IMR-90 (cell line): ENCODE measurements at regions not wholly inside any gene's neighbourhood (a gene's known extent, or its start where the extent isn't known, plus 50 kb on each side); places are given as distances from the start of the nearest gene placed in this dataset.

Experiments
- ATAC-seq: fragments of 200-7000 bp; cut with Tn5 transposase; 2 replicates; pipeline ENCODE4 v1.9.1; 2020; ENCODE audit warnings: low read depth, mild to moderate bottlenecking, moderate library complexity
- BruUV-seq: library from RNA; stranded (reverse); fragments of 400-500 nt; replicated peaks from 2 replicates; lab custom pipeline; 2021; lab: Mats Ljungman, UMichigan
- CTCF ChIA-PET: fragments of 300-600 bp; formaldehyde crosslinking; extraction: SDS; loops from one replicate; lab custom pipeline; 2021; ENCODE audit warnings: antibody characterized with exemption; lab: Yijun Ruan, JAX
- POLR2A ChIA-PET: fragments of 300-600 bp; sonication (Branson Sonifier 250); formaldehyde crosslinking; loops from one replicate; lab custom pipeline; 2022; ENCODE audit warnings: antibody characterized with exemption; ENCODE audit not compliant: unreplicated experiment; lab: Charles Lee
- DNase-seq: peaks from one replicate; pipeline ENCODE4 v3.0.0; 2013
- H2AFZ ChIP-seq: replicated peaks from 2 replicates; pipeline ENCODE3; 2013; ENCODE audit warnings: low read length, mild to moderate bottlenecking; ENCODE audit not compliant: poor library complexity
- H2AK5ac ChIP-seq: 2 replicates; pipeline ENCODE4 v1.6.1; 2013; ENCODE audit warnings: low read depth, low read length, inconsistent platforms
- H2AK9ac ChIP-seq: replicated peaks from 2 replicates; pipeline ENCODE3; 2013; ENCODE audit warnings: mild to moderate bottlenecking, low read depth, low read length, moderate library complexity; ENCODE audit not compliant: poor library complexity
- H2BK120ac ChIP-seq: 2 replicates; pipeline ENCODE4 v1.6.1; 2013; ENCODE audit warnings: low read depth, low read length, inconsistent platforms
- H2BK15ac ChIP-seq: 3 replicates; pipeline ENCODE4 v1.6.1; 2013; ENCODE audit warnings: low read depth, low read length, inconsistent platforms
- H2BK20ac ChIP-seq: 2 replicates; pipeline ENCODE4 v1.6.1; 2013; ENCODE audit warnings: low read depth, mild to moderate bottlenecking, inconsistent platforms, low read length, moderate library complexity
- H2BK5ac ChIP-seq: 2 replicates; pipeline ENCODE4 v1.6.1; 2013; ENCODE audit warnings: mild to moderate bottlenecking, low read depth, low read length, inconsistent platforms; ENCODE audit not compliant: poor library complexity, severe bottlenecking
- H3K14ac ChIP-seq: replicated peaks from 2 replicates; pipeline ENCODE4 v1.6.1; 2013; ENCODE audit warnings: low read depth, low read length, inconsistent platforms
- H3K18ac ChIP-seq: 2 replicates; pipeline ENCODE4 v1.6.1; 2013; ENCODE audit warnings: low read depth, low read length, control low read depth
- H3K23ac ChIP-seq: 2 replicates; pipeline ENCODE4 v1.6.1; 2013; ENCODE audit warnings: low read depth, low read length, inconsistent platforms
- H3K27ac ChIP-seq: 2 replicates; pipeline ENCODE4 v1.5.1; 2013; ENCODE audit warnings: mild to moderate bottlenecking, control low read depth, low read length; ENCODE audit not compliant: insufficient read depth
- H3K27me3 ChIP-seq: 2 replicates; pipeline ENCODE4 v1.6.1; 2013; ENCODE audit warnings: low read length; ENCODE audit not compliant: control insufficient read depth, insufficient read depth
- H3K36me3 ChIP-seq: 2 replicates; pipeline ENCODE4 v1.6.1; 2013; ENCODE audit warnings: low read length, mixed read lengths; ENCODE audit not compliant: control insufficient read depth, insufficient read depth
- H3K4ac ChIP-seq: 2 replicates; pipeline ENCODE4 v1.6.1; 2013; ENCODE audit warnings: low read depth, low read length, inconsistent platforms
- H3K4me1 ChIP-seq: 2 replicates; pipeline ENCODE4 v1.6.1; 2013; ENCODE audit warnings: low read length, mixed read lengths; ENCODE audit not compliant: control insufficient read depth, insufficient read depth
- H3K4me2 ChIP-seq: 2 replicates; pipeline ENCODE4 v1.6.1; 2013; ENCODE audit warnings: low read depth, mild to moderate bottlenecking, control low read depth, low read length, moderate library complexity
- H3K4me3 ChIP-seq: 2 replicates; pipeline ENCODE4 v1.5.1; 2013; ENCODE audit warnings: low read depth, mild to moderate bottlenecking, control low read depth, low read length, moderate library complexity; ENCODE audit not compliant: insufficient read depth
- H3K56ac ChIP-seq: 2 replicates; pipeline ENCODE4 v1.6.1; 2013; ENCODE audit warnings: low read length, inconsistent platforms; ENCODE audit not compliant: insufficient read depth; ENCODE audit errors: extremely low read depth
- H3K79me1 ChIP-seq, 2 experiments: 2 replicates each; pipeline ENCODE4 v1.6.1; 2013; ENCODE audit warnings: low read length in 2 of 2, inconsistent platforms in 1 of 2, low read depth in 1 of 2
- H3K9ac ChIP-seq: 2 replicates; pipeline ENCODE4 v1.6.1; 2013; ENCODE audit warnings: low read depth, low read length, control low read depth
- H3K9me1 ChIP-seq: 2 replicates; pipeline ENCODE4 v1.6.1; 2013; ENCODE audit warnings: low read length, inconsistent platforms; ENCODE audit not compliant: insufficient read depth
- H3K9me3 ChIP-seq: 2 replicates; pipeline ENCODE4 v1.6.1; 2013; ENCODE audit warnings: low read length; ENCODE audit not compliant: control insufficient read depth, insufficient read depth
- H4K20me1 ChIP-seq: 2 replicates; pipeline ENCODE4 v1.6.1; 2013; ENCODE audit warnings: low read length, inconsistent platforms; ENCODE audit not compliant: insufficient read depth
- H4K5ac ChIP-seq: 2 replicates; pipeline ENCODE4 v1.6.1; 2013; ENCODE audit warnings: mild to moderate bottlenecking, low read depth, low read length, control low read depth
- H4K8ac ChIP-seq, 2 experiments: 2 replicates each; pipeline ENCODE4 v1.6.1; 2013; ENCODE audit warnings: low read depth in 2 of 2, low read length in 2 of 2, control low read depth in 1 of 2, inconsistent platforms in 1 of 2
- H4K91ac ChIP-seq: 2 replicates; pipeline ENCODE4 v1.6.1; 2013; ENCODE audit warnings: low read depth, low read length, inconsistent platforms; ENCODE audit not compliant: insufficient read depth
- BHLHE40 ChIP-seq: fragments of 150-350 bp; IDR thresholded peaks from 2 replicates; pipeline ENCODE4 v1.6.1; 2016; ENCODE audit warnings: mild to moderate bottlenecking, low read depth, low read length
- CTCF ChIP-seq: conservative IDR thresholded peaks from 2 replicates; pipeline ENCODE4 v1.5.1; 2012; ENCODE audit warnings: mild to moderate bottlenecking, low read depth, low read length, improper control_type of control experiment
- ELK1 ChIP-seq: fragments of 150-350 bp; IDR thresholded peaks from 2 replicates; pipeline ENCODE4 v1.6.1; 2016; ENCODE audit warnings: low read depth, mild to moderate bottlenecking, low read length, moderate library complexity, borderline replicate concordance
- FOS ChIP-seq: fragments of 150-350 bp; IDR thresholded peaks from 2 replicates; pipeline ENCODE4 v1.6.1; 2016; ENCODE audit warnings: low read depth, low read length
- MAFK ChIP-seq: IDR thresholded peaks from 2 replicates; pipeline ENCODE4 v1.6.1; 2012; ENCODE audit warnings: low read depth, low read length, improper control_type of control experiment
- MAZ ChIP-seq: IDR thresholded peaks from 2 replicates; pipeline ENCODE4 v1.6.1; 2012; ENCODE audit warnings: low read depth, mild to moderate bottlenecking, low read length, improper control_type of control experiment, moderate library complexity, borderline replicate concordance
- MXI1 ChIP-seq: IDR thresholded peaks from 2 replicates; pipeline ENCODE4 v1.6.1; 2012; ENCODE audit warnings: low read depth, mild to moderate bottlenecking, low read length, moderate library complexity, borderline replicate concordance
- NFE2L2 ChIP-seq: fragments of 150-350 bp; IDR thresholded peaks from 2 replicates; pipeline ENCODE4 v1.6.1; 2016; ENCODE audit warnings: low read depth, mild to moderate bottlenecking, low read length
- POLR2A ChIP-seq: IDR thresholded peaks from 2 replicates; pipeline ENCODE4 v1.6.1; 2012; ENCODE audit warnings: mild to moderate bottlenecking, low read depth, low read length
- RCOR1 ChIP-seq: IDR thresholded peaks from 2 replicates; pipeline ENCODE4 v1.6.1; 2012; ENCODE audit warnings: mild to moderate bottlenecking, low read length, improper control_type of control experiment; ENCODE audit not compliant: insufficient replicate concordance
- RFX5 ChIP-seq: IDR thresholded peaks from 2 replicates; pipeline ENCODE4 v1.8.0; 2012; ENCODE audit warnings: low read depth, mild to moderate bottlenecking, low read length, moderate library complexity
- SMC3 ChIP-seq: fragments of 150-350 bp; IDR thresholded peaks from 2 replicates; pipeline ENCODE4 v1.6.1; 2016; ENCODE audit warnings: low read depth, mild to moderate bottlenecking, antibody characterized with exemption, low read length, moderate library complexity
- USF2 ChIP-seq: fragments of 150-350 bp; IDR thresholded peaks from 2 replicates; pipeline ENCODE4 v1.6.1; 2017; ENCODE audit warnings: mild to moderate bottlenecking, antibody characterized with exemption, low read length, low read depth
- WGBS, 2 experiments: methylation state at CpG; one replicate each; pipeline versions ENCODE4 v1.1.5 to v1.1.7; 2013; ENCODE audit warnings: missing lambda C conversion rate in 2 of 2; ENCODE audit not compliant: insufficient read length in 1 of 2; ENCODE audit errors: extremely low coverage in 2 of 2; 5-methylcytosine and 5-hydroxymethylcytosine counted together
- dilution Hi-C: fragments of 300-500 bp; cut with HindIII; formaldehyde crosslinking; loops from one replicate; pipeline ENCODE4 v1.14.3; 2018; ENCODE audit warnings: low sequenced_read_pairs; ENCODE audit not compliant: unreplicated experiment
- in situ Hi-C: fragments of 300-500 bp; cut with MboI; formaldehyde crosslinking; loops from 3 replicates; pipeline ENCODE4 v1.14.3; 2019; ENCODE audit warnings: low sequenced_read_pairs, inconsistent platforms, mixed read lengths
- intact Hi-C: fragments of 100-400 bp; cut with micrococcal nuclease; formaldehyde crosslinking; loops from 2 replicates; pipeline ENCODE4 v1.10.0; 2022

GRCh38 chr2:220451438-220451837, 824.0 kb downstream of the SLC4A3 start:
- Histone ChIP-seq H2BK20ac (no peak overlapping the region), H2BK120ac (no peak overlapping the region), H4K5ac (no peak overlapping the region), H3K4ac (no peak overlapping the region), H3K18ac (no peak overlapping the region), H4K20me1 (no peaks in the 10 kb centered on the region), H2BK5ac (no peak overlapping the region), H4K91ac (no peak overlapping the region), H3K4me2 (no peak overlapping the region), H2AK5ac (peak overlapping the region; percentile 17; the same call in 1 of the 2 replicates), H3K79me1 (no peaks in the 10 kb centered on the region), H3K4me3 (no peak overlapping the region), H3K56ac (no peak overlapping the region), H4K8ac (no peak overlapping the region), H3K9ac (no peak overlapping the region), H2AK9ac (no peak overlapping the region), H2AFZ (no peak overlapping the region), H3K14ac (no peak overlapping the region), H2BK15ac (no peak overlapping the region), H3K36me3 (no peaks in the 10 kb centered on the region), H3K27me3 (no peaks in the 10 kb centered on the region), H3K9me1 (no peaks in the 10 kb centered on the region), H3K9me3 (no peaks in the 10 kb centered on the region), H3K4me1 (no peaks in the 10 kb centered on the region), H3K27ac (no peak overlapping the region), H3K23ac (no peak overlapping the region)
- no peak for DNase-seq
- intact Hi-C loops (no loop called here), dilution Hi-C loops (no loop called here), in situ Hi-C loops (no loop called here)
- no peak for ATAC-seq
- POLR2A ChIA-PET = no interaction called here
- no TSS peak for BruUV-seq
- CTCF ChIA-PET = no interaction called here
- 100% methylated on average over 1 of the region's 3 CpGs; no CpG with 5 or more reads in 1 of the 2 experiments for WGBS, 2 experiments
- TF ChIP-seq FOS = no peak
- no peak for TF ChIP-seq SMC3
- TF ChIP-seq ELK1 = no peak
- no peak for TF ChIP-seq MAZ
- TF ChIP-seq MAFK = no peak
- no peak for TF ChIP-seq BHLHE40
- TF ChIP-seq POLR2A = no peak
- TF ChIP-seq NFE2L2 = no peak
- TF ChIP-seq MXI1 = no peak
- no peak for TF ChIP-seq USF2
- no peak for TF ChIP-seq CTCF
- no peak for TF ChIP-seq RCOR1
- TF ChIP-seq RFX5 = no peak
